VCaP (cell line): ENCODE measurements at regions not wholly inside any gene's neighbourhood (a gene's known extent, or its start where the extent isn't known, plus 50 kb on each side); places are given as distances from the start of the nearest gene placed in this dataset.

Source experiments
- H3K27ac ChIP-seq: fragments of 450-650 bp; 2 replicates; pipeline ENCODE4 v1.5.1; 2017
- CTCF ChIP-seq: fragments of 450-650 bp; conservative IDR thresholded peaks from 2 replicates; pipeline ENCODE4 v1.5.1; 2017; ENCODE audit warnings: mild to moderate bottlenecking, moderate library complexity

DNA sequence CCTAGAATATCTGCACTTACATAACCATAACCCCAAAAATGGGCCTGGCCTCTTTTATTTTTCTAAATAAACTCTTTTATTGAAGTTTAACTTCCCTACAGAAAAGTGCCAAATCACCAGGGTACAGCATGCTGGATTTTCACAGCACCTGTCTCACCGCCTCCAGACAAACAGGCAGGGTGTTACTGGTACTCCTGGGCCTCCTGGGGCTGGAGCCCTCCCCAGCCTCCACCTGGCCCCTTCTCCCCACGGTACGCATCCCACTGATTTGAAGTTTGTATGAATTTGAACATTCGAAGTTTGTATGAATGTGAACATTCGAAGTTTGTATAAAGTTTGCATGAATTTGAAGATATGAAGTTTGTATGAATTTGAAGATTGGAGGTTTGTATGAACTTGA is 232.1 kb downstream of the NDUFA10 start:
- TF ChIP-seq CTCF, result no peak
- H3K27ac ChIP-seq, result no peak overlapping the region

- H3K27ac ChIP-seq, result no peak overlapping the region
- TF ChIP-seq CTCF, result no peak
Observed at GRCh38 chr2:239792405-239793084, 232.6 kb downstream of the NDUFA10 start.

DNA sequence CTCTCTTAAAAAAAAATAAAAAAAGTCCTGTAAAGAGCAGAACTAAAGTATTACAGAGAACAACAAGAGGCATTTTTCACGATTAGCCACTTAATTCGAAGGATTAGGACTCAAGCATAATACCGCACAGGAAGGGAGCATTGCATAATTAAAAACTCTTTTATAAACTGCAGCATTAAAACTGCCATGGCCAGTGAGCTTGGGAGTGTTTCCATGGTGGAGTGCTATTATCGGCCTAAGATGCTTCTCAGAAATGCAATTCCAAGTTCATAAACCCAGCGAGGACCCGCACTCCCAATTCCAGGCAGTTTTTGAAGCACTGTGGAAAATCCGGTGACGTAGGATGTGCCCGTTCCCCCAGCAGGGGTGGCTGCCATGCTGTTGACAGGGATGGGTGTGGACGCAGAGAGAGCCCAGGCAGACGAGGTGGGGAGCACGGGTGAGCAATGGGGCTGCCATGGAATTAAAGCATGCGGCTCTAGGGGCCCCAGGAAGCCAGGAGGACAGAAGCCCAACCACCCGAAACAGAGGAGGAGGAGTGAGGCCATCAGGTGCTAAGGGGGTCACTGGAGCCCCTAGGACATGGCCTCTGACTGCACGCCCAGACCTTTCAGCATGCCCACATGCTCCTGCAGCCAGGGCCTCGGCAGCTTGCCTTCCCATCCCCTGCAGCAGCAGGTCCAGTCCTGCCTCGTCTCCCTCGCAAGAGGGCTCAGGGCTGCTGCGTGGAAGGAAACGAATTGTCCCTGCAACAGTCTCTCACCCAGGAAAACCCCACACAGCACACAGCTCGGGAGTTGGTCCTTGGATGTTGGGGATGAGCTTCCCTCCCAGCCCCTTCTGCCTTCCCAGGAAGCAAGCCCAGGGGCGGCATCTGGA is 233.4 kb downstream of the NDUFA10 start:
- TF ChIP-seq CTCF, result no peak
- no peak overlapping the region for H3K27ac ChIP-seq

GRCh38 chr2:239790721-239791120 is 234.4 kb downstream of the NDUFA10 start:
- TF ChIP-seq CTCF, result no peak

GRCh38 chr2:239790313-239790712 is 234.8 kb downstream of the NDUFA10 start:
- no peak for TF ChIP-seq CTCF
- no peak overlapping the region for H3K27ac ChIP-seq

More at GRCh38 chr2:239790721-239791120, 234.4 kb downstream of the NDUFA10 start:
- no peak overlapping the region for H3K27ac ChIP-seq

DNA sequence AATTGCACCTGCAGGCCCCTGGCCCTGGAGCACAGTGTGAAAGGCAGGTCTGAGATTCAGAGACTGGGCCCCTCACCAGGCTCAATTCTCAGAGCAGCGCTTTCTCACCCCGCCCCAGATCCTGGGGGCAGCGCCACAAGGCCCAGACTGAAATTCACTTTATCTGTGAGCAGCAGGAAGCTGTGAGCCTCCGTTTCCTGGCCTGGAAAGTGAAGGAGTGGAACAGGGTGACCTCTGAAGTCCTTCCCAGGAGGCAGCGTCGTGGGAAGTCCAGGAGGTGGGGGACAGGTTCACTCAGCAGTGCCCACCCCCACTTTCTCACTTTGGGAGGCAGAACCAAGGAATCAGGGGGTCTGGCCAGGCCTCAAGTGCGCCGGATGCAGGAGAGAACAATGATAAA is 235.4 kb downstream of the NDUFA10 start:
- no peak for TF ChIP-seq CTCF
- H3K27ac ChIP-seq, result no peak overlapping the region

DNA sequence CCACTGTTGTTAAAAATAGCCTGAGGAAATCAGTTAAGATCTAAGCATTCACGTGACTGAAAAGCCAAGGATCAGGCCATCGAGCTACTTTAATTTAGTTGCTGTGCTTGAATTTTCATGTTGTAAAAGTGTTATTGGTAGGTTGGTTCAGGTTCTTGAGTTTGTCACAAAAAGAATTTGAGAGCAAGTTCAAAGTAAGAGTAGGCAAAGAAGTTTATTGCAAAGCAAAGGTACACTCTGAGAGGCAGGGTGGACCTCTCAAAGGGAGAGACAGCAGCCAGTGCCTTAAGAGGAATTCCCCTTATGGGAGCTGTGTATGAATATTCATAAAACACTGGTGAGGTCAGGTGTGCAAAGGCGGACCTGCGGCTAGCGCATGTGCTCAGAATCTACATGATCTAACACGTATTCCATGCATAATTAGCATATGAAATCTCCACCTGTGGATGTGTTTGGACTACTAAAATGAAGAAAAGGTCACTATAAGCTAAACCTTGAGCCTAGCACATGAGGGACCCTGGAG is 236.5 kb downstream of the NDUFA10 start:
- no peak overlapping the region for H3K27ac ChIP-seq
- no peak for TF ChIP-seq CTCF
